GM23338 (cell line): ENCODE measurements at regions not wholly inside any gene's neighbourhood (a gene's known extent, or its start where the extent isn't known, plus 50 kb on each side); places are given as distances from the start of the nearest gene placed in this dataset.

Experiments
- ATAC-seq: fragments of 200-7000 bp; cut with Tn5 transposase; 3 replicates; pipeline ENCODE4 v1.9.1; 2020
- DNase-seq: peaks from one replicate; pipeline ENCODE4 v3.0.0-alpha.2; 2015; ENCODE audit warnings: low spot score
- H2AFZ ChIP-seq: fragments of 200-600 bp; sonication (generic); 2 replicates; pipeline ENCODE4 v1.8.0; 2016; ENCODE audit warnings: antibody characterized with exemption, mild to moderate bottlenecking, moderate library complexity
- H3F3A ChIP-seq: fragments of 200-600 bp; sonication (generic); replicated peaks from 2 replicates; pipeline ENCODE4 v1.8.0; 2017; ENCODE audit warnings: antibody characterized with exemption, mixed run types, low read depth
- H3K27ac ChIP-seq: fragments of 200-600 bp; sonication (generic); 2 replicates; pipeline ENCODE4 v1.6.1; 2016; ENCODE audit warnings: low read depth
- H3K27me3 ChIP-seq: fragments of 200-600 bp; sonication (generic); 2 replicates; pipeline ENCODE4 v1.8.0; 2016; ENCODE audit warnings: mild to moderate bottlenecking, mixed run types, moderate library complexity; ENCODE audit not compliant: insufficient read depth
- H3K36me3 ChIP-seq: fragments of 200-600 bp; sonication (generic); 2 replicates; pipeline ENCODE4 v1.8.0; 2016; ENCODE audit warnings: mild to moderate bottlenecking; ENCODE audit not compliant: insufficient read depth
- H3K4me1 ChIP-seq: fragments of 200-600 bp; sonication (generic); 2 replicates; pipeline ENCODE4 v1.8.0; 2016; ENCODE audit warnings: mild to moderate bottlenecking, moderate library complexity; ENCODE audit not compliant: insufficient read depth
- H3K4me2 ChIP-seq: fragments of 200-600 bp; sonication (generic); 2 replicates; pipeline ENCODE4 v1.7.1; 2017; ENCODE audit warnings: mixed run types
- H3K4me3 ChIP-seq: fragments of 200-600 bp; sonication (generic); 2 replicates; pipeline ENCODE4 v1.6.1; 2016; ENCODE audit warnings: mixed run types
- H3K79me2 ChIP-seq: fragments of 200-600 bp; sonication (generic); replicated peaks from 2 replicates; pipeline ENCODE4 v1.8.0; 2017; ENCODE audit warnings: mild to moderate bottlenecking; ENCODE audit not compliant: insufficient read depth
- H3K9me2 ChIP-seq: fragments of 200-600 bp; sonication (generic); 2 replicates; pipeline ENCODE4 v1.8.0; 2017; ENCODE audit not compliant: insufficient read depth
- H4K20me1 ChIP-seq: fragments of 200-600 bp; sonication (generic); replicated peaks from 2 replicates; pipeline ENCODE4 v1.8.0; 2017; ENCODE audit warnings: mild to moderate bottlenecking; ENCODE audit not compliant: insufficient read depth
- H3K27ac Mint-ChIP-seq: 2 replicates; pipeline ENCODE4 v1.8.0; 2020; ENCODE audit warnings: inconsistent platforms, mild to moderate bottlenecking, moderate library complexity, mixed read lengths
- H3K27me3 Mint-ChIP-seq: 3 replicates; pipeline ENCODE4 v1.8.0; 2022; ENCODE audit warnings: low read depth, mild to moderate bottlenecking, moderate library complexity, mixed read lengths, inconsistent platforms; ENCODE audit not compliant: insufficient read depth, poor library complexity
- H3K36me3 Mint-ChIP-seq: 3 replicates; pipeline ENCODE4 v1.8.0; 2021; ENCODE audit warnings: low read depth, mild to moderate bottlenecking, inconsistent platforms, moderate library complexity, mixed read lengths
- H3K4me1 Mint-ChIP-seq: 3 replicates; pipeline ENCODE4 v1.8.0; 2020; ENCODE audit warnings: mild to moderate bottlenecking, inconsistent platforms, mixed read lengths
- H3K4me3 Mint-ChIP-seq: 3 replicates; pipeline ENCODE4 v1.8.0; 2021; ENCODE audit warnings: moderate library complexity, mild to moderate bottlenecking, inconsistent platforms, mixed read lengths
- H3K9me3 Mint-ChIP-seq: 3 replicates; pipeline ENCODE4 v1.8.0; 2020; ENCODE audit warnings: moderate library complexity, mild to moderate bottlenecking, inconsistent platforms, mixed read lengths
- CTCF ChIP-seq, 2 experiments: fragments of 200-600 bp in 1 of 2; sonication (generic) in 1 of 2; conservative IDR thresholded peaks; 2 replicates each; pipeline versions ENCODE4 v1.5.1 to v1.6.1; 2016 to 2017; ENCODE audit warnings: antibody characterized with exemption in 2 of 2, low read depth in 2 of 2, mild to moderate bottlenecking in 2 of 2, moderate library complexity in 1 of 2
- ETS1 ChIP-seq: IDR thresholded peaks from 2 replicates; pipeline ENCODE4 v1.6.1; 2016; ENCODE audit warnings: antibody characterized with exemption
- EZH2 ChIP-seq: fragments of 200-600 bp; sonication (generic); IDR thresholded peaks from one replicate; pipeline ENCODE4 v1.8.0; 2017; ENCODE audit warnings: antibody characterized with exemption, mild to moderate bottlenecking, low read depth; ENCODE audit not compliant: unreplicated experiment
- EZH2phosphoT487 ChIP-seq: fragments of 200-600 bp; sonication (generic); IDR thresholded peaks from one replicate; pipeline ENCODE4 v1.8.1; 2018; ENCODE audit warnings: antibody characterized with exemption; ENCODE audit not compliant: unreplicated experiment
- JUNB ChIP-seq: IDR thresholded peaks from one replicate; pipeline ENCODE4 v1.6.1; 2016; ENCODE audit warnings: antibody characterized with exemption; ENCODE audit not compliant: unreplicated experiment
- NANOG ChIP-seq: IDR thresholded peaks from 2 replicates; pipeline ENCODE4 v1.6.1; 2016; ENCODE audit warnings: antibody characterized with exemption, borderline replicate concordance
- STAT1 ChIP-seq: IDR thresholded peaks from one replicate; pipeline ENCODE4 v1.6.1; 2016; ENCODE audit warnings: antibody characterized with exemption; ENCODE audit not compliant: unreplicated experiment
- ZNF114 ChIP-seq: fragments of 250-450 bp; sonication (Bioruptor Pico); IDR thresholded peaks from 2 replicates; pipeline ENCODE4 v1.5.0; 2020; ENCODE audit warnings: mild to moderate bottlenecking, moderate library complexity
- ZNF331 ChIP-seq: fragments of 250-450 bp; sonication (Bioruptor Pico); IDR thresholded peaks from 2 replicates; pipeline ENCODE4 v1.5.0; 2020; ENCODE audit warnings: low read depth, mild to moderate bottlenecking, moderate library complexity
- ZNF462 ChIP-seq: fragments of 250-450 bp; sonication (Bioruptor Pico); IDR thresholded peaks from 2 replicates; pipeline ENCODE4 v1.5.0; 2020; ENCODE audit warnings: mild to moderate bottlenecking, moderate library complexity
- TF ChIP-seq, protein P1 (sequence below): IDR thresholded peaks from one replicate; pipeline ENCODE4 v1.6.1; 2018; ENCODE audit warnings: antibody characterized with exemption; ENCODE audit not compliant: unreplicated experiment

DNA sequence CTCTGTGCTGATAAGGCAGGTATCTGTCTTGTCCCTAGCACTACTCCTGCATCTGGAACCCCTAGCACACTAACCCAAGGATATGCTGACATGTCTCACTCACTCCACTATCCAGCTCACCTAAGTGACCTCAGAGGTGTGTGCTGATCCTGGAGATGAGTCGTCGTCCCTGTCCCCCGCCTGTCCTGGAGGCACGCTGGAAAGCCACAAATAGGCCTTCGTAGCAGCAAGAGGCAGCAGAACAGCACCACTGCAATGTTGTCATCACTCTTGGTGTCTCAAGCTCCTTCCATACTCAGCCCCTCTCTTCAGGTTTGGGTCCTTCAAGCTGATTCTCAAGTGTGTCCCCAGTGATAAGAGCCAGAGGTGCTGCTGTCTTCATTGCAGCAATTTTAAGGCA is 73.0 kb upstream of the ITGA6 start:
- TF ChIP-seq CTCF (conservative IDR thresholded peaks at IDR 0.05; ENCODE audit: low read depth in 2 of 2) (no peak), ZNF331 (no peak), EZH2phosphoT487 (no peak), EZH2 (no peak), STAT1 (no peak), JUNB (no peak), ZNF462 (CRISPR knock-in tag) (no peak), NANOG (no peak), ZNF114 (CRISPR knock-in tag) (no peak), ETS1 (no peak)
- TF ChIP-seq, protein P1, sequence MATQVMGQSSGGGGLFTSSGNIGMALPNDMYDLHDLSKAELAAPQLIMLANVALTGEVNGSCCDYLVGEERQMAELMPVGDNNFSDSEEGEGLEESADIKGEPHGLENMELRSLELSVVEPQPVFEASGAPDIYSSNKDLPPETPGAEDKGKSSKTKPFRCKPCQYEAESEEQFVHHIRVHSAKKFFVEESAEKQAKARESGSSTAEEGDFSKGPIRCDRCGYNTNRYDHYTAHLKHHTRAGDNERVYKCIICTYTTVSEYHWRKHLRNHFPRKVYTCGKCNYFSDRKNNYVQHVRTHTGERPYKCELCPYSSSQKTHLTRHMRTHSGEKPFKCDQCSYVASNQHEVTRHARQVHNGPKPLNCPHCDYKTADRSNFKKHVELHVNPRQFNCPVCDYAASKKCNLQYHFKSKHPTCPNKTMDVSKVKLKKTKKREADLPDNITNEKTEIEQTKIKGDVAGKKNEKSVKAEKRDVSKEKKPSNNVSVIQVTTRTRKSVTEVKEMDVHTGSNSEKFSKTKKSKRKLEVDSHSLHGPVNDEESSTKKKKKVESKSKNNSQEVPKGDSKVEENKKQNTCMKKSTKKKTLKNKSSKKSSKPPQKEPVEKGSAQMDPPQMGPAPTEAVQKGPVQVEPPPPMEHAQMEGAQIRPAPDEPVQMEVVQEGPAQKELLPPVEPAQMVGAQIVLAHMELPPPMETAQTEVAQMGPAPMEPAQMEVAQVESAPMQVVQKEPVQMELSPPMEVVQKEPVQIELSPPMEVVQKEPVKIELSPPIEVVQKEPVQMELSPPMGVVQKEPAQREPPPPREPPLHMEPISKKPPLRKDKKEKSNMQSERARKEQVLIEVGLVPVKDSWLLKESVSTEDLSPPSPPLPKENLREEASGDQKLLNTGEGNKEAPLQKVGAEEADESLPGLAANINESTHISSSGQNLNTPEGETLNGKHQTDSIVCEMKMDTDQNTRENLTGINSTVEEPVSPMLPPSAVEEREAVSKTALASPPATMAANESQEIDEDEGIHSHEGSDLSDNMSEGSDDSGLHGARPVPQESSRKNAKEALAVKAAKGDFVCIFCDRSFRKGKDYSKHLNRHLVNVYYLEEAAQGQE, result no peak
- no peaks in the 10 kb centered on the region for H3K79me2 ChIP-seq
- H3K36me3 Mint-ChIP-seq, result no peaks in the 10 kb centered on the region; the same call in 2 of the 3 replicates
- no peaks in the 10 kb centered on the region for H3F3A ChIP-seq
- H3K9me2 ChIP-seq, result peaks cover 10% of the 10 kb centered on the region
- no peak overlapping the region for H3K4me2 ChIP-seq
- H3K27me3 ChIP-seq, result no peaks in the 10 kb centered on the region
- H3K36me3 ChIP-seq, result no peaks in the 10 kb centered on the region
- no peaks in the 10 kb centered on the region for H3K4me1 ChIP-seq
- no peak overlapping the region for H3K4me3 ChIP-seq
- DNase-seq (no peak), ATAC-seq (no peak)
- H3K27me3 Mint-ChIP-seq, result peaks cover 5% of the 10 kb centered on the region
- H3K9me3 Mint-ChIP-seq, result no peaks in the 10 kb centered on the region; the same call in 2 of the 3 replicates
- H3K27ac Mint-ChIP-seq, result peak overlapping the region; percentile 36; the same call in 1 of the 2 replicates
- no peaks in the 10 kb centered on the region for H4K20me1 ChIP-seq
- no peak overlapping the region for H3K4me3 Mint-ChIP-seq
- H2AFZ ChIP-seq, result no peak overlapping the region; the same call in 1 of the 2 replicates
- H3K27ac ChIP-seq, result no peak overlapping the region
- H3K4me1 Mint-ChIP-seq, result no peaks in the 10 kb centered on the region
